Peyer's patch (tissue), 4 donors: ENCODE measurements at regions not wholly inside any gene's neighbourhood (a gene's known extent, or its start where the extent isn't known, plus 50 kb on each side); places are given as distances from the start of the nearest gene placed in this dataset.

Experiments
- POLR2A ChIP-seq, 2 donors: fragments of 450-650 bp; IDR thresholded peaks; one replicate each; pipeline ENCODE4 v1.5.1; 2017; ENCODE audit warnings: antibody characterized with exemption in 2 of 2, mild to moderate bottlenecking in 2 of 2, moderate library complexity in 2 of 2
- TF ChIP-seq, protein P1 (sequence below), 6 experiments: fragments of 450-650 bp in 4 of 6; fragments of 200-600 bp in 2 of 6; sonication (generic) in 1 of 6; IDR thresholded peaks; one replicate each; pipeline ENCODE4 v1.5.1; 2017 to 2019; ENCODE audit warnings: antibody characterized with exemption in 6 of 6, mild to moderate bottlenecking in 3 of 6, moderate library complexity in 1 of 6

- TF ChIP-seq, protein P1, sequence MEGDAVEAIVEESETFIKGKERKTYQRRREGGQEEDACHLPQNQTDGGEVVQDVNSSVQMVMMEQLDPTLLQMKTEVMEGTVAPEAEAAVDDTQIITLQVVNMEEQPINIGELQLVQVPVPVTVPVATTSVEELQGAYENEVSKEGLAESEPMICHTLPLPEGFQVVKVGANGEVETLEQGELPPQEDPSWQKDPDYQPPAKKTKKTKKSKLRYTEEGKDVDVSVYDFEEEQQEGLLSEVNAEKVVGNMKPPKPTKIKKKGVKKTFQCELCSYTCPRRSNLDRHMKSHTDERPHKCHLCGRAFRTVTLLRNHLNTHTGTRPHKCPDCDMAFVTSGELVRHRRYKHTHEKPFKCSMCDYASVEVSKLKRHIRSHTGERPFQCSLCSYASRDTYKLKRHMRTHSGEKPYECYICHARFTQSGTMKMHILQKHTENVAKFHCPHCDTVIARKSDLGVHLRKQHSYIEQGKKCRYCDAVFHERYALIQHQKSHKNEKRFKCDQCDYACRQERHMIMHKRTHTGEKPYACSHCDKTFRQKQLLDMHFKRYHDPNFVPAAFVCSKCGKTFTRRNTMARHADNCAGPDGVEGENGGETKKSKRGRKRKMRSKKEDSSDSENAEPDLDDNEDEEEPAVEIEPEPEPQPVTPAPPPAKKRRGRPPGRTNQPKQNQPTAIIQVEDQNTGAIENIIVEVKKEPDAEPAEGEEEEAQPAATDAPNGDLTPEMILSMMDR (IDR thresholded peaks at IDR 0.05) = no peak
- TF ChIP-seq POLR2A (IDR thresholded peaks at IDR 0.05) = no peak
These were observed 584.2 kb downstream of the BCKDHB start for GRCh38 chr6:80690551-80691131.
